GM21529 (cell line): ENCODE measurements at regions not wholly inside any gene's neighbourhood (a gene's known extent, or its start where the extent isn't known, plus 50 kb on each side); places are given as distances from the start of the nearest gene placed in this dataset.
A peak's percentile ranks its signal among the peaks of the same experiment; 100 is the strongest.
"Not testable (repeated sequence)": the region's sequence is repeated elsewhere in the genome, so short reads cannot be mapped to it uniquely, and the experiment has no call there.

Source experiments
- ATAC-seq: cut with Tn5 transposase; IDR thresholded peaks from one replicate; pipeline ENCODE4 v1.9.1; 2021; ENCODE audit not compliant: unreplicated experiment

- ATAC-seq = no peak
Measured at GRCh38 chr14:49033131-49033530, 553.0 kb downstream of the RPS29 start.

GRCh38 chr14:49031710-49032109 is 554.5 kb downstream of the RPS29 start:
- not testable (repeated sequence) for ATAC-seq

DNA sequence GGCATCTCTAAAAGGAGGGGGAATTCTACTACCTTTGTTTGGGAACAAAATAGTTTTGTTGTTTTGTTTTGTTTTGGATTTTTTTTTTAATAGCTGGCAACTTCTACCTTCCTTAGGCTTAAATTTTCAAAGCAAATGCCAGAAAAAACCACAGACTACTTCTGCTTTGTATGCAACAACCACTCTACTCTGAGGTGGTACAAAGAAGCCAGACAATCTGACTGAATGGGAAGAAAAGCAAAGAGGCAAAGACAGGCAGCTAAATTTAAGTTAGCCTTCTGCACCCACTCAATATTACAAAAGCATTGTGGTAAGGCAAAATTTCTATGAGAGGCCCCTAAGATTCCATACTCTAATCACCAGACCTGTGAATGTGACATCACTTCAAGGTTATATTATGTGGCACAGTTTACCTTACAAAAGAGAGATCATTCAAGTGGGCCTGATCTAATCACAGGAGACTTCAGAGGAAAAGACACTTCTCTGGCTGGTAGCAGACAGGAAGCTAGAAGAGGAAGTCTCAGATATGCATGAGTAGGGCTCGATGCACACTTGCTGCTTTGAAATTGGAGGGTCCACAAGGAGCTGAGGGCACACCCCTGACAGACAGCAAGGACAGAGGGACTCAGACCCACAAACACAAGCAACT is 566.6 kb downstream of the RPS29 start:
- peak; percentile 67 for ATAC-seq

- no peak for ATAC-seq
Measured at GRCh38 chr14:49017447-49017846, 568.7 kb downstream of the RPS29 start.

DNA sequence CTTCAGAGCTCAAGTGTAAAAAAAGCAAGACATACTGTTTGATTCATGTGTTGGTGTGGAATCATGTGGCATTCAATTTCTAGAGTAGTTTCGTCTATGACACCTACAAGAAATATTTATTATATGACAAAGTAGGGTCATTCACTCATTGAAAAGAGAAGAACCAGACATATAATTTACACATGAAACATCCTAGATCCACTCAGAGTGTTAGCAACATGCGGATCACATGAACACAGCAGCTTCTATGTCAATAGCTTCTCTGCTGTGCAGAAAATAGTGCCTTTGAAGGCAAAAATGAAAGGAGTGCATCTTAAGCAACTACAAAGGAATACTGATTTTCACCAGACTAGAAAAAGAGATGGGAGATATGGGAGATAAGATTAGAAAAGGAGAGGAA is 569.8 kb downstream of the RPS29 start:
- ATAC-seq = no peak

- no peak for ATAC-seq
Measured at GRCh38 chr14:49014476-49014875, 571.7 kb downstream of the RPS29 start.

- no peak for ATAC-seq
Measured at GRCh38 chr14:49008363-49008762, 577.8 kb downstream of the RPS29 start.

DNA sequence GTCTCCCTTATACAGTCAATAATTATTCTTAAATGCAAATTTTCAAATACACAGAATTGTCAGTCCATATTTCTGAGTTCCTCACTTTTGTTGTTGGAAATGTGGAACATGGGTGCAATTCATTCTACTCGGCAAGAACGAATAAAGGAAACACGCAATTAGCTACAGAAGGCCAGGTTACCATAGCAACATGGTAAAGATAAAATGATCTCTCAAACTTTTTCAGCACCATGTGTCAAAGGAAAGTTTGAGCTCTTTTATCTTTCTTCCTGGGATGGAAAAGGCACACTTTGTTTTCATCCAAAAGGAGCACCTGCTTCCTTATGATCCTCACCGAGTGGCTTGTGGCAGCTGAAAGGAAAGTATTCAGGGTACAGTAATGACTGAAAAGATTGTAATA is 595.0 kb downstream of the RPS29 start:
- no peak for ATAC-seq

- ATAC-seq = no peak
Measured at GRCh38 chr14:48983351-48983888, 602.8 kb downstream of the RPS29 start.

GRCh38 chr14:48974994-48975393 is 611.2 kb downstream of the RPS29 start:
- no peak for ATAC-seq

GRCh38 chr14:48973151-48973550 is 613.0 kb downstream of the RPS29 start:
- ATAC-seq = no peak

GRCh38 chr14:48970943-48971342 is 615.2 kb downstream of the RPS29 start:
- ATAC-seq = no peak

DNA sequence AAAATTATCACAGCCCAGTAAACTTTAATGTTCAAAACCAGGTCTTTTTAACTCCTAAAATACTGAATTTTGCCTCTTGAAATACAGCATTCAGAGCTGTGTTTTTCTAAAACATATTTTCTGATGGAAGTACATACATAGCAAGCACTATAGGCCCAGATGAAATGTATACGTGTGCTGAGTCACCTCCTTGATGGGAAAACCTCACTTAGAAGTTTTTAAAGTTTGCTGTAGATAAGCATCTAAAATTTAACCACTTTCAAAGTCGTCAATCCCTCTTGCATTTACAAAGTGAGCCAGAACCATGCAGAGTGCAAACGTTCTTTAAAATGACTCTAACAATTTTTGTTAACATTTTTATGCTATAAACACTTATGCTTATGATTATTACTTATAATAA is 618.8 kb downstream of the RPS29 start:
- ATAC-seq = no peak

DNA sequence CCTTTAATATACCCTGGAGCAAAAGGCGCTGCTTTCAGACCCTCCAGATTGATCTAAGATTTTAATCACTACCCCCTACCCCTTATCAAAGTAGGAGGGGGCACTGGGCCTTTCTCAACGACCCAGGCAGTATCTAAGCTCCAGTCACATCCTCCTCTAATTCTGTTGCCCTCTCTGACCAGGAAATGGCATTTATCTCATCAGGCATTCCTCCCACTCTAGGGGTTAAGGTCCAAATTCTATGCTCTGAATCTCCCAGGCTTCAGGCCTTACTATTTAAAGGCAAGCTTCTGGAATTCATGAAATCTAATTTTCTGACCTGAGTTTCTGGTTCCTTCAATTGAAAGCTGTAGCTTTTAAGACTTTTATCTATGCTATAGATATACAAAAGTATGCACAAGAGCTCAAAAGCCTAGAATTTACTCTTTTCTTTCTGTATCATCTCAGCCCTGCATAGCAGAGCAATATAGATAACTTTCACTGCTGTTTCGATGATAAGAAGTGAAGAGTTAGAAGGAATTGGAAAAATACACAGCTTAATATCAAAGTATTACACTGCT is 622.9 kb downstream of the RPS29 start:
- no peak for ATAC-seq

DNA sequence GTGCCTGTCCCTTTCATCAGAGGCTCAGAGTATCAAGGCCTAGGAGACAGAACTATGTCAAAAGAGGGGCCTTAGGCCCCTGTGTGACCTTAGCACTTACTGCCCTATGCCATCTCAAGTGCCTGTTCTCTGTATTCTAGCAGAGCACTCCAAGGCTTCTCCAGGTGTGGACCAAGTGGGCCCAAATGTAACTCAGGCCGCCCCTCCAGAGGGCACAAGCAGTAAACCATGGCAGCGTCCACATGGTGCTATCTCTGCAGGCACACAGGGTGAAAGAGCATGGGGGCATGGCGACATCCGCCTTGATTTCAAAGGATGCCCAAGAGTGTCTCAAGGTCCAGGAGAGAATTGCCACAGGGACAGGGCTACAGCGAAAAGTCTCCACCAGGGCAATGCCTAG is 628.7 kb downstream of the RPS29 start:
- no peak for ATAC-seq

DNA sequence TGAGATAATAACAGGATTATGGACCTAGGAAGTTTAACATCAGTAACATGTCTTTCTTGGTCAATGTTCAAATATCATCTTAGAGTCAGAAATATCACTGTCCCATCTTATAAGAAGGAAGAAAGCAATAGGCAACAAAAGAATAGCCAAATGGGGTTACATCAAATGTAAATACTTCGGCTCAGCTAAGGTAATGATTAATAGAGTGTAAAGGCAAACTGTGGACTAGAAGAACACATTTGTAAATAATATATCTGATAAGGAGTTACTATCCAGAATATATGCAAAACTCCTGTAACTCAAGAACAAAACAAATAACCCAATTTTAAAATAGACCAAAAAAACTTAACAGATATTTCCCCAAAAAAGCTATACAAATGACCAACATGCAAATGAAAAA is 630.3 kb downstream of the RPS29 start:
- no peak for ATAC-seq

DNA sequence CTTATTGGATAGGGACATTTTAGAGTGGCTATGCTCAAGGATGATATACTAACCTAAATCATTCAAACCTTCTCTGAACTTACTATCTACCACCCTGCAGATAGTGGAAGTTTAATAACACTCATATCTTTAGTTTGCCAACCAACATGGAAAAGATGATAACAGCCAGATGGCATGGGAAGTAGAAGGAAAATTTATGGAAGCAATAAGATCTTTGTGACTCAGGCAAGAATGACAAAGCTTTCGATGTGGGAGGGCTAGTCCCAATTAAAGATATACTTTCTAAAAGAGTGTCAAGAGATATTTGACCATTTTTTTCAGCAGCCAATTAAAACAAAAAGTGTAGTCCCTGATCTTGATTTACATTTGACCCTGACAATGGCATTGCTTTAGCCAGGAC is 631.7 kb downstream of the RPS29 start:
- no peak for ATAC-seq

DNA sequence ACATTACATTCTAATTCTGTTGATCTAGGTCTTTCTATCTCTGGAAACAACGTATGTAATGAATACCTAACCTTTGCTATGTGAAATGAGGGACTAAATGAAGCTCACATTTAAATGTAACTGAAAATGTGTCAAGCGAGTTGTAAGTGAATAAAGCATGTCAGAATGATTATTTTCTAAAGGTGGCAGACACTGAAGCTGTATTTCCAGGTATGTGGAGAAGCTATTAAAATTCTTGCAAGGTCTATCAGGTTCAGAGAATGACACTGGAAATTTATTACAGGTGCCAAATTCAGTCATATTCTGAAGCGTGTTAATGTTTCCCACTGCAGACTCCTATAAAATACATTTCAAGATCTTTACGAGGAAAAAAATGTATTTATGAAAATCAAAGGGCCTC is 641.4 kb downstream of the RPS29 start:
- no peak for ATAC-seq

DNA sequence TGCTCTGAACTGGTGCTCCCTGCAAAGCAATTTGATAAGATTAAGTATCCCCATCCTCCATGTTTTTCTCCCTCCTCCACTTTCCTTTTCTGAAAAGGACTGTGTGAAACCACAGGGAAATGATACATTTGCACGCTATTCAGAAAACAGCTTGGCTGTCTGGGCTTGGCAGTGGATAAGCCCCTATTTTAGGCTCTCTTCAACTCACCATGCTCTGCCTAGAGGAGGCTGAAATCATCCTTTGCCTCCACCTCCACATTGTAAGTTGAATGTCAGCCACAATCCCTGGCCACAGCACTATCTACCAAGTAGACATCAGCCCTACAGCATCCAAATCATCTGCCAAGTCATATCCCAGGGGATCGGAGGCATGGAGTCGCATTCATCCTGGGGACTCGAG is 642.3 kb downstream of the RPS29 start:
- ATAC-seq = no peak

GRCh38 chr14:48937541-48938195 is 648.5 kb downstream of the RPS29 start:
- ATAC-seq = no peak

GRCh38 chr14:48936849-48937248 is 649.3 kb downstream of the RPS29 start:
- no peak for ATAC-seq

GRCh38 chr14:48936362-48936761 is 649.8 kb downstream of the RPS29 start:
- no peak for ATAC-seq
